ENCODE measurements at regions not wholly inside any gene's neighbourhood (a gene's known extent, or its start where the extent isn't known, plus 50 kb on each side); places are given as distances from the start of the nearest gene placed in this dataset.

- H3K36me3 Mint-ChIP-seq: no peaks in the 10 kb centered on the region
- Histone ChIP-seq H3K27ac (ENCODE audit: low read depth in 1 of 2, low read length in 2 of 2) (no peak overlapping the region), H3K36me3 (replicated peaks in 1 of 2; ENCODE audit: control insufficient read depth in 1 of 2, insufficient read depth in 2 of 2, low read length in 2 of 2) (no peaks in the 10 kb centered on the region), H3K79me2 (ENCODE audit: insufficient read depth, low read length) (no peaks in the 10 kb centered on the region), H3K9me3 (replicated peaks in 1 of 2; ENCODE audit: control insufficient read depth in 1 of 2, insufficient read depth in 1 of 2, low read length in 2 of 2) (peaks cover 0 to 3% of the 10 kb centered on the region in 2 donors), H3K27me3 (ENCODE audit: control insufficient read depth in 2 of 2, insufficient read depth in 2 of 2, low read length in 2 of 2) (no peaks in the 10 kb centered on the region), H4K20me1 (ENCODE audit: insufficient read depth, low read length) (no peaks in the 10 kb centered on the region), H3K4me2 (replicated peaks; ENCODE audit: extremely low read depth, low read length, poor library complexity, severe bottlenecking) (no peak overlapping the region), H2AFZ (ENCODE audit: insufficient read depth, low read depth, low read length, poor library complexity, severe bottlenecking) (no peak overlapping the region), H3K4me3 (replicated peaks in 1 of 3; ENCODE audit: low read depth in 2 of 3, low read length in 3 of 3) (no peak overlapping the region), H3K9ac (ENCODE audit: insufficient read depth, low read length, poor library complexity, severe bottlenecking) (no peak overlapping the region), H3K4me1 (ENCODE audit: control insufficient read depth in 1 of 2, insufficient read depth in 2 of 2, low read length in 2 of 2) (no peaks in the 10 kb centered on the region)
- no peak for TF ChIP-seq CTCF (IDR thresholded peaks at IDR 0.05)
- H3K4me3 Mint-ChIP-seq: no peak overlapping the region
- no peak overlapping the region for H3K27ac Mint-ChIP-seq
- intact Hi-C loops (cut with micrococcal nuclease): no loop called here
- DNase-seq: no peak
- peaks cover 0 to 11% (median 3%) of the 10 kb centered on the region in 7 donors for H3K9me3 Mint-ChIP-seq
- no peaks in the 10 kb centered on the region for H3K27me3 Mint-ChIP-seq (ENCODE audit: low read depth in 3 of 3)
- WGBS (ENCODE audit: insufficient coverage): no CpG with 5 or more reads among the region's 1 CpG
- H3K4me1 Mint-ChIP-seq: no peaks in the 10 kb centered on the region
Observed at GRCh38 chr4:99746443-99746842, 70.2 kb upstream of the DAPP1 start.

- TF ChIP-seq CTCF (IDR thresholded peaks at IDR 0.05): no peak
- H3K27ac Mint-ChIP-seq: no peak overlapping the region
- Histone ChIP-seq H3K9me3 (replicated peaks in 1 of 2; ENCODE audit: control insufficient read depth in 1 of 2, insufficient read depth in 1 of 2, low read length in 2 of 2) (peaks cover 3 to 18% of the 10 kb centered on the region in 2 donors), H3K4me1 (ENCODE audit: control insufficient read depth in 1 of 2, insufficient read depth in 2 of 2, low read length in 2 of 2) (no peaks in the 10 kb centered on the region), H3K36me3 (replicated peaks in 1 of 2; ENCODE audit: control insufficient read depth in 1 of 2, insufficient read depth in 2 of 2, low read length in 2 of 2) (no peaks in the 10 kb centered on the region), H3K79me2 (ENCODE audit: insufficient read depth, low read length) (no peaks in the 10 kb centered on the region), H3K4me2 (replicated peaks; ENCODE audit: extremely low read depth, low read length, poor library complexity, severe bottlenecking) (no peak overlapping the region), H3K4me3 (replicated peaks in 1 of 3; ENCODE audit: low read depth in 2 of 3, low read length in 3 of 3) (no peak overlapping the region), H2AFZ (ENCODE audit: insufficient read depth, low read depth, low read length, poor library complexity, severe bottlenecking) (no peak overlapping the region), H4K20me1 (ENCODE audit: insufficient read depth, low read length) (no peaks in the 10 kb centered on the region), H3K27ac (ENCODE audit: low read depth in 1 of 2, low read length in 2 of 2) (no peak overlapping the region), H3K9ac (ENCODE audit: insufficient read depth, low read length, poor library complexity, severe bottlenecking) (no peak overlapping the region), H3K27me3 (ENCODE audit: control insufficient read depth in 2 of 2, insufficient read depth in 2 of 2, low read length in 2 of 2) (no peaks in the 10 kb centered on the region)
- H3K27me3 Mint-ChIP-seq (ENCODE audit: low read depth in 3 of 3): peaks cover 0 to 2% (median 0%) of the 10 kb centered on the region in 3 donors
- no peak overlapping the region for H3K4me3 Mint-ChIP-seq
- WGBS (ENCODE audit: insufficient coverage): 80% methylated on average over 1 of the region's 1 CpG
- no peak for DNase-seq
- no peaks in the 10 kb centered on the region for H3K36me3 Mint-ChIP-seq
- H3K4me1 Mint-ChIP-seq: no peaks in the 10 kb centered on the region
- intact Hi-C loops (cut with micrococcal nuclease): no loop called here
- peaks cover 5 to 21% (median 15%) of the 10 kb centered on the region in 7 donors for H3K9me3 Mint-ChIP-seq
Observed at GRCh38 chr4:99736846-99737245, 79.2 kb upstream of the C4orf54 start.

Measured in CD14-positive monocyte (primary cell).